ENCODE measurements at regions not wholly inside any gene's neighbourhood (a gene's known extent, or its start where the extent isn't known, plus 50 kb on each side); places are given as distances from the start of the nearest gene placed in this dataset.

DNA sequence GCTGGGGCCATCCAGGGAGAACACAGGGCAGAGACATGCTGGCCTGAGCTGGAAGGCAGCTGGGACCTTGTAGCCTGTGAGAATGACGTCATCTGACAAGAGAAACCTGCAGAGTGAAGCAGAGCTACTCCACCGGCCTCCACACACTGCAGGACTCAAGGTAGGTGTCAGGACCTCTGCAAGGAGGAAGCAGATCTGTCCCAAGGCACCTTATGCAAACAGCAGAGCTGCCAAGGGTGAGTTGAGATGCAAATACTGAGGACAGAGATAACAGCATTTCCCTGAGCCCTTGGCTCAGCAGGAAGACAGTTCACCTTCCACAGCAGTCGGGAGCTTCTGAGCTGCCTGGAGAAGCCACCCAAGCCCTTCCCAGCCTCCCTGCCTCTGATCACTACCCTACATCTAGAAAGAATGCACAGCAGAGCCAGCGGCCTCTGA, 51.9 kb upstream of the IGSF9B start:
- no peak for TF ChIP-seq POLR2A (IDR thresholded peaks at IDR 0.05; ENCODE audit: low read depth, low read length)
- FAIRE-seq, result no peak
- DNase-seq (ENCODE audit: insufficient read length, low spot score), result no peak

GRCh38 chr11:134013518-134013917, 55.4 kb upstream of the JAM3 start:
- DNase-seq (ENCODE audit: insufficient read length, low spot score), result no peak
- FAIRE-seq, result no peak
- no peak for TF ChIP-seq POLR2A (IDR thresholded peaks at IDR 0.05; ENCODE audit: low read depth, low read length)

- TF ChIP-seq POLR2A (IDR thresholded peaks at IDR 0.05; ENCODE audit: low read depth, low read length), result no peak
- peak; percentile 17 for DNase-seq (ENCODE audit: insufficient read length, low spot score)
- no peak for FAIRE-seq
Observed at GRCh38 chr11:134014511-134014910, 54.4 kb upstream of the JAM3 start.

DNA sequence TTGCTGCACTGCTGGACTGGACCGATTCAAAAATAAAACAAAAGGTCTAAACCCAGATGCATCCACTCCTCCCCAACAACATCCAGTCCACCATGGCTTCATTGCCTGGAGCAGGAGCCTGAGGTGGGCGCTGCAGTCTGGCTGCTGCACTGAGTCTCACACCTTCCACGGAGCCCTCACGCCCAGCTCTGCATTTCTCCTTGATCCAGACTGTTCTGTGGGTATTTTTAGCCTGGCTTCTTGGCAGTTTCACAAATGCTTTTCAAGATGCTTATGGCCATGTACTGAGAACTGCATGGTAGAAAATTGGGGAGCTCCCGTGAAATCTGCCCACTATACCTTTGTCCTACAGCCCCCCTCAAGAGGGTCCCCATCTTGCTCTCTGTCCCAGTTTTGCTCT, 53.3 kb upstream of the JAM3 start:
- no peak for TF ChIP-seq POLR2A (IDR thresholded peaks at IDR 0.05; ENCODE audit: low read depth, low read length)
- FAIRE-seq (no peak), DNase-seq (ENCODE audit: insufficient read length, low spot score) (no peak)

GRCh38 chr11:134017511-134018430, 51.1 kb upstream of the JAM3 start:
- no peak for TF ChIP-seq POLR2A (IDR thresholded peaks at IDR 0.05; ENCODE audit: low read depth, low read length)
- FAIRE-seq, result no peak
- DNase-seq (ENCODE audit: insufficient read length, low spot score), result no peak

Data from H54 (cell line).